GM10266 (cell line): ENCODE measurements at regions not wholly inside any gene's neighbourhood (a gene's known extent, or its start where the extent isn't known, plus 50 kb on each side); places are given as distances from the start of the nearest gene placed in this dataset.
"Not testable (repeated sequence)": the region's sequence is repeated elsewhere in the genome, so short reads cannot be mapped to it uniquely, and the experiment has no call there.

ENCODE experiments used
- DNase-seq: peaks from one replicate; pipeline ENCODE4 v3.0.0; 2012; ENCODE audit errors: extremely low spot score
- CTCF ChIP-seq: IDR thresholded peaks from 2 replicates; pipeline ENCODE4 v1.5.1; 2012; ENCODE audit warnings: mild to moderate bottlenecking, low read depth; ENCODE audit not compliant: control insufficient read depth, insufficient read depth; ENCODE audit errors: missing control alignments

DNA sequence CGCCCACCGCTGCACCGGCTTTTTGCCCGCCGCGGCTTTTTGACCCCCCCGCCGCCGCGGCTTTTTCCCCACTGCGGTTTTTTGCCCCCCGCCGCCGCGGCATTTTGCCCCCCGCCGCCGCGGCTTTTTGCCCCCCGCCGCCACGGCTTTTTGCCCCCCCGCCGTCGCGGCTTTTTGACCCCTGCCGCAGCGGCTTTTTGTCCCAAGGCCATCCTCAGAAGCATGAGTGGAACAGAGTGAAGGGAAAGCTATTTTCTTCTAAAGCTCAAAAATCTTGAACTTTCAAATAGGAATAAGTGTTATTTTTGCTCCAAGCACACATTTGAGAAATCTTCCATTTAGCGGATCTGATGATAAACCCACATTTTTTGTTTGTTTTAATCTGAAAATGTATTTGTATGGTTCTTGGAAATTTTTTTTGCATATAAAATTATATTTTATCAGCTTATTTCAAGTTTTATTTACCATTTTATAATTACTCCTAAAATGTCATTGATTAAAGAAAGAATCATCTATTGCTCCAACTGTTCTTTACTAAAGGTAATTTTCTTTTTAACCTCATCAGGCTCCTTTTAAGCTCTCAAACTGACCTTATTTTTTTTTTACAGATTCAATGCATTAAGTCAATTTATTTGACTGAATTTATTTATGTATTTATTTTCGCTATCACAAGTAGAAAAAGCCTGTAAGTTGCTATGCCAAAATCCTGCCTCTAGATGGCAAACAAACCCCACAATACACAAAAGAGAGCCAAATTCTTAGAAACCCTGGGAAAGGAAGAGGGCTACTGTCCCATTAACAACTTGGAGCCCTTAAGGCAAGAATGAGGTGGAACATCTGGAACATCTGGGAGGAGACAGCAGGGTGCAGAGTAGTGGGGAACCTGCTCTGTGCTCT lies 460.3 kb downstream of the ZNF33B start:
- TF ChIP-seq CTCF = peak; percentile 21
- not testable (repeated sequence) for DNase-seq

DNA sequence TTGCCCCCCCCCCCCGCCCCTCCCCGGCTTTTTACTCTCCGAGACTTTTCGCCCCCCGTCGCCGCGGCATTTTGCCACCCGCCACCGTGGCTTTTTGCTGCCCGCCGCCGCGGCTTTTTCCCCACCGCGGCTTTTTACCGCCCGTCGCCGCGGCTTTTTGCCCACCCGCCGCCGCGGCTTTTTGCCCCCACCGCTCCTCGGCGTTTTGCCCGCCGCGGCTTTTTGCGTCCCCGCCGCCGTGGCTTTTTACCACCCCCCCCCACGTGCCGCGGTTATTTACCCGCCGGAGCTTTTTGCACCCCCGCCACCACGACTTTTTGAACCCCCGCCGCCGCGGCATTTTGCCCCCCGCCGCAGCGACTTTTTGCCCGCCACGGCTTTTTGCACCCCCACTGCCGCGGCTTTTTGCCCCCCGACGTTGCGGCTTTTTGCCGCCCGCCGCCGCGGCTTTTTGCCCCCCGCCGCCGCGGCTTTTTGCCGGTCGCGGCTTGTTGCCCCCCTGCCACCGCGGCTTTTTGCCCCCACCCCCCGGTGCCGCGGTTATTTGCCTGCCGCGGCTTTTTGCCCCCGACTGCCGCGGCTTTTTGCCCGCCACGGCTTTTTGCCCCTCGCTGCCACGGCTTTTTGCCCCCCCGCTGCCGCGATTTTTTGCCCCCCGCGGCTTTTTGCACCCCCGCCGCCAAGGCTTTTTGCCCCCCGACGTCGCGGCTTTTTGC lies 461.1 kb downstream of the ZNF33B start:
- TF ChIP-seq CTCF = no peak

GRCh38 chr10:42150428-42151061 lies 487.8 kb downstream of the ZNF33B start:
- no peak for DNase-seq
- no peak for TF ChIP-seq CTCF

More for the DNA sequence above, 461.1 kb downstream of the ZNF33B start:
- DNase-seq = no peak

DNA sequence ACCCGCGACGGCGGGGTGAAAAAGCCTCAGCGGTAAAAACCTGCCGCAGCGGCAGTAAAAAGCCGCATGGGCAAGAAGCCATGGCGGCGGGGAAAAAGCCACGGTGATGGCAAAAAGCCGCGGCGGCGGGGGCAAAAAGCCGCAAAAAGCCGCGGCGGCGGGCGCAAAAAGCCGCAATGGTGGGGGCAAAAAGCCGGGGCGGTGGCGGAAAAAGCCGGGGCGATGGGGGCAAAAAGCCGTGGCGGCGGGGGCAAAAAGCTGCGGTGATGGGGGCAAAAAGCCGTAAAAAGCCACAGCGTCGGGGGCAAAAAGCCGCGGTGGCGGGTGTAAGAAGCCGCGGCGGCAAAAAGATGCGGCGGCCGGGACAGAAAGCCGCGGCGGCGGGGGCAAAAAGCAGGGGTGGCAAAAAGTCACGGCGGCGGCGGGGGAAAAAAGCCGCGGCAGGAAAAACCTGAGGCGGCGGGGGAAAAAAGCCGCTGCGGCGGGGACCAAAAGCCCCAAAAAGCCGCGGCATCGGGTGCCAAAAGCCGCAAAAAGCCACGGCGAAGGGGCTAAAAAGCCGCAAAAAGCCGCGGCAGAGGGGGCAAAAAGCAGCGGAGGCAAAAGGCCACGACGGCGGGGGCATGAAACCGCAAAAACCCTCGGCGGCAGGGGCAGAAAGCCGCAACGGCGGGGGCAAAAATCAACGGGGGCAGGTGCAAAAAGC lies 488.5 kb downstream of the ZNF33B start:
- no peak for DNase-seq

DNA sequence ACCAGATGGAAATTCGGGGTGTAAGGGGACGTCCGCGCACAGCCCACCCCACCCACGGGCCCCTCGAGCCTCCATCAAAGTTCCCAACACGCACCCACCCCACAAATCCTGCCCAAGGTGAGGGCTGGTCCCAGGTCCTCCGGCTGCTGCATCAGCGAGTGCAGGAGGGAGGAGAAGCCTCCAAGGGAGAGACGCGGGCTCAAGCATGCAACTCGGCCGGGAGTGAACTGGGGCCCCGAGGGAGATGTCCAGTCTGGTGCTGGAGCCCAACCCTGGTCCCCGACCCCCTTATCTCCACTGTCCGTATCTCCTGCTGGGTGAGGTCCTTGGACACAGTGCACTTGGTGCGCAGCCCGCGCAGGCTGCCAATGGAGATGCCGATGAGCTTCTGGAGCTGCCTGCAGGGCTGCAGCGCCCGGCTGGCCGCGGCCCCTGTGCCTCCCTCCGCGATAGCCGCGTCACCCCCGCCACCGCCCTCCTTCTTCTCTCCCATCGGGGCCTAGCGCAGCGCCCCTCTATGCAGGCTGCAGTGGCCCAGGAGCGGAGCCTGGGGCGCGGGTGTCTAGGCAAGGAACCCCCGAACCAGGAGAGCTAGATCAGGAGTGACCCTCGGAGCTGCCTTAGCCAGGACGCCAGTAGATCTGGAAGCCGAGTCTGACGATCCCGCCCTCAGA lies 489.2 kb downstream of the ZNF33B start:
- DNase-seq = no peak
- no peak for TF ChIP-seq CTCF

More for the DNA sequence above, 488.5 kb downstream of the ZNF33B start:
- TF ChIP-seq CTCF = no peak

DNA sequence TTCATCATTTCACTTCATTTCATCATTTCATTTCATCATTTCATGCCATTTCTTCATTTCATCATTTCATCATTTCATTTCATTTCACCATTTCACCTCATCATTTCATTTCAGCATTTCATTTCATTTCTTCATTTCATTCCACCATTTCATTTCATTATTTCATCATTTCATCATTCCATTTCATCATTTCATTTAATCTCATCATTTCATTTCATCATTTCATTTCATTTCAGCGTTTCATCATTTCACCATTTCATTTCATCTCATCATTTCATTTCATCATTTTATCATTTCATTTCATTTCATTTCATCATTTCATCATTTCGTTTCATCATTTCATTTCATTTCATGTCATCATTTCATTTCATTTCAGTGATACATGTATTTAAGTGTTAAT lies 492.2 kb downstream of the ZNF33B start:
- DNase-seq = not testable (repeated sequence)

GRCh38 chr10:42138023-42138422 lies 500.3 kb downstream of the ZNF33B start:
- DNase-seq = not testable (repeated sequence)
